ENCODE measurements at regions not wholly inside any gene's neighbourhood (a gene's known extent, or its start where the extent isn't known, plus 50 kb on each side); places are given as distances from the start of the nearest gene placed in this dataset.

DNA sequence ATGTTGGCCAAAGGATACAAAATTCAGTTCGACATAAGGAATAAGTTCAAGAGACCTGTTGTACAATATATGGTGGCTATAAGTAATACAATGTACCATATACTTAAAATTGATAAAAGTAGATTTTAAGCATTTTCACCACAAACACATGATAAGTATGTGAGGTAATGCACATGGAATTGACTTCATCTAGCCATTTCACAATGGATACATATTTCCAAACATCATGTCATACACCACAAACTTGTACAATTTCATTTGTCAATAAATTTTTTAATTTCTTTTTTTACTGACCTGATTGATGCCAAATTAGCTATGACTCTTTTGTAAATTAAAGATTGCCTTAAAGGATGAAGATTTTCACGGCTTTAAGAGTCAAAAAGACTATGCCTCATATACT is 103.1 kb upstream of the VCX2 start:
- H3K36me3 ChIP-seq (ENCODE audit: control insufficient read depth, insufficient read depth, low read length) = no peaks in the 10 kb centered on the region
- no peaks in the 10 kb centered on the region for H3K4me1 ChIP-seq (ENCODE audit: control insufficient read depth, insufficient read depth, low read length)
- no peak for DNase-seq
- WGBS (ENCODE audit: insufficient coverage) = no CpG with 5 or more reads among the region's 2 CpGs
- H3K27me3 ChIP-seq (ENCODE audit: control insufficient read depth, insufficient read depth, low read length) = peaks cover 3% of the 10 kb centered on the region
- peaks cover 2% of the 10 kb centered on the region for H3K9me3 ChIP-seq (replicated peaks; ENCODE audit: control insufficient read depth, low read depth, low read length)
- H3K27ac ChIP-seq (ENCODE audit: low read length) = no peak overlapping the region
- H3K4me3 ChIP-seq (ENCODE audit: low read length) = no peak overlapping the region

DNA sequence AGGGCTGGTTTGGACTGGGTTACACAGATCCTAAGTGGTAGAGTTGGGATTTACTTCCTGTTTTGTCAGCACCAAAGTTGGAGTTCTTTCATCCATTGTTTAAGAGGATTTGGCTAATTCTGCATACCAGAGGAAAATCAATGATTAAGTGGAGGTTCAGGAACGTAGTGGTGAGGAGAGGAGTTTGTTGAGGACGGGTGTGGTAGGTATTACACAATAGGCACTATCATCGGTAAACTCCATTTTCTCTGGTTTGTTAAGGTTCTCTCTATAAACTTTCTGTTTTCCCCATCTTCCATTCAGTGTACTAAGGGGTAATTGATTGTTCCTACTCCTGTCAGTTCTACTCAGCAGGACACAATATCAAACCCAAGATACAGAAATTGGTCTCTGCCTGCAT is 107.5 kb upstream of the VCX2 start:
- Histone ChIP-seq H3K27ac (ENCODE audit: low read length) (no peak overlapping the region), H3K27me3 (ENCODE audit: control insufficient read depth, insufficient read depth, low read length) (peaks cover 3% of the 10 kb centered on the region), H3K4me1 (ENCODE audit: control insufficient read depth, insufficient read depth, low read length) (no peaks in the 10 kb centered on the region), H3K9me3 (replicated peaks; ENCODE audit: control insufficient read depth, low read depth, low read length) (peaks cover 2% of the 10 kb centered on the region), H3K4me3 (ENCODE audit: low read length) (no peak overlapping the region), H3K36me3 (ENCODE audit: control insufficient read depth, insufficient read depth, low read length) (no peaks in the 10 kb centered on the region)
- WGBS (ENCODE audit: insufficient coverage) = no CpG with 5 or more reads among the region's 3 CpGs
- DNase-seq = no peak

DNA sequence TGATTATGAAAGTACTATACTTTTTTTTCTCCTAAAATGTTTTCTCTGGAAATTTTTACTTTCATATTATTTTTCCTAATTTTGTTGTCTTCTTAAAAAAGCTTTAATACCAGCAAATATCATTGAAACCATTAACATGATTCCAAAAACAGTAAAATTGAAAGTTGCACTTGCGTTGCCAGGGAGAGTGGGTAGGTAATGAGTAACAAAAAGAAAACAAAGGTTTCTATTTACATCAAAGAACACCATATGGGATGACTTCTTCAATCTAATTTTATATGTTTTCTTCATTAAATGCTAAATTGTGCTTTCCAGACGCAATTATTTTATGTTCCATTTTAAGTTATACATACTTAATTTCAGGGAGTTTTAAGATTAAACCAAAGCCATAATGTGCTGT is 108.3 kb upstream of the VCX2 start:
- Histone ChIP-seq H3K36me3 (ENCODE audit: control insufficient read depth, insufficient read depth, low read length) (no peaks in the 10 kb centered on the region), H3K27me3 (ENCODE audit: control insufficient read depth, insufficient read depth, low read length) (peaks cover 3% of the 10 kb centered on the region), H3K4me1 (ENCODE audit: control insufficient read depth, insufficient read depth, low read length) (no peaks in the 10 kb centered on the region), H3K4me3 (ENCODE audit: low read length) (no peak overlapping the region), H3K9me3 (replicated peaks; ENCODE audit: control insufficient read depth, low read depth, low read length) (peaks cover 2% of the 10 kb centered on the region), H3K27ac (ENCODE audit: low read length) (no peak overlapping the region)
- no CpG with 5 or more reads among the region's 2 CpGs for WGBS (ENCODE audit: insufficient coverage)
- DNase-seq = no peak

DNA sequence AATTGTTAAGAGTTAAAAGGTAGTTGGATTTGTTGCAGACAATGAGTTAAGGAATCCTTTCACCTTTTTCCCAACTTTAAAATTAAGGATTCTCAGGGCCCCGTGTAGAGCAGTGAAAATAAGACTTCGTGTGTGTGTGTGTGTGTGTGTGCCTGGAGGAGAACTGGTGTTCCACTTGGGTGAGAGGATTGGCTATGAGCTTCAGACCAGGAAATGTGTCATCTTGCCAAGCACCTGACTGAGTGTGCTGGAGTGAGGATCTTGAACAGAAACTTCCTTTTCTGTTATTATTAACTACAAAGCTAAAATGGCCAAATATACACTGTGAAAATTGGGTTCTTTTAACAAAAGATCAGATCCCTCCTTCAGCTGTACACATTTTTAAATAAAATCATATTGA is 113.1 kb upstream of the VCX2 start:
- H3K4me1 ChIP-seq (ENCODE audit: control insufficient read depth, insufficient read depth, low read length) = no peaks in the 10 kb centered on the region
- no peaks in the 10 kb centered on the region for H3K27me3 ChIP-seq (ENCODE audit: control insufficient read depth, insufficient read depth, low read length)
- H3K27ac ChIP-seq (ENCODE audit: low read length) = no peak overlapping the region
- H3K36me3 ChIP-seq (ENCODE audit: control insufficient read depth, insufficient read depth, low read length) = no peaks in the 10 kb centered on the region
- DNase-seq = no peak
- H3K4me3 ChIP-seq (ENCODE audit: low read length) = no peak overlapping the region
- no CpG with 5 or more reads among the region's 2 CpGs for WGBS (ENCODE audit: insufficient coverage)
- no peaks in the 10 kb centered on the region for H3K9me3 ChIP-seq (replicated peaks; ENCODE audit: control insufficient read depth, low read depth, low read length)

DNA sequence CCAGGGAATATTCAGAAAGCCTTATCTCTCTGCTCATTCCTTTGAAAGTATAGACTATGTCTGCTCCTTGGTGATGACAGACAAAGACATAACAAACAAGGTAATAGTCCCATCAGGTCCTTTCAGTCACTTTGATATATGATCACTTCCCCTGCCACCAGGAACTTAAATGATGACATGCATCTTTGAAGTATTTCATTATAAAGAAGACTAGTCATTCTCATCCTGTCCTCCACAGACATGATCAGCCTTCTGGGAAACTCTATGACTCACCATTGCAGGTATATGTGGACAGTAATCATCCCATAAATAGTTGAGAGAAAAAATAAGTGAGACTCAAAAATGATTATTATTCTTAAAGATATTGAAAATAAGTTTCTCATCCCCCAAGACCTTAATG is 117.5 kb upstream of the VCX2 start:
- Histone ChIP-seq H3K9me3 (replicated peaks; ENCODE audit: control insufficient read depth, low read depth, low read length) (no peaks in the 10 kb centered on the region), H3K4me1 (ENCODE audit: control insufficient read depth, insufficient read depth, low read length) (no peaks in the 10 kb centered on the region), H3K36me3 (ENCODE audit: control insufficient read depth, insufficient read depth, low read length) (no peaks in the 10 kb centered on the region), H3K27ac (ENCODE audit: low read length) (no peak overlapping the region), H3K27me3 (ENCODE audit: control insufficient read depth, insufficient read depth, low read length) (no peaks in the 10 kb centered on the region), H3K4me3 (ENCODE audit: low read length) (no peak overlapping the region)
- no peak for DNase-seq

DNA sequence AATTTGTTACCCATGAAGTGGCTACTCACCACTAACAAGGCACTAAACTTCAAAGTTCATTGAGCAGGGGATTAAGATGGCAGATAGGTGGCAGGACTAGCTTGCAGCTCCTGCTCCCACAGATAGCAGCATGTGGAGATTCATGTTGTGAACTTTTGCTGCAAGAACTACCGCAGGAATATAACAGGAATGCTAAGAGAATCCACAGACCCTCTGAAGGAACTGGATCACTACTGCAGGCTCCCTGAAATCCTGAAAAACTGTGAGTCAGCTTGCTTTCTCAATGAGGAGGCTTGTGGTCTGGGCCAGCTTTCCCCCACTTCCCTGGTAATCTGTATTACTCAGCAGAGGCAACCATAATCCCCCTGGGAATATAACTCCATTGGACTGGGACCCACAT is 118.5 kb upstream of the VCX2 start:
- no peak for DNase-seq
- H3K27ac ChIP-seq (ENCODE audit: low read length) = no peak overlapping the region

DNA sequence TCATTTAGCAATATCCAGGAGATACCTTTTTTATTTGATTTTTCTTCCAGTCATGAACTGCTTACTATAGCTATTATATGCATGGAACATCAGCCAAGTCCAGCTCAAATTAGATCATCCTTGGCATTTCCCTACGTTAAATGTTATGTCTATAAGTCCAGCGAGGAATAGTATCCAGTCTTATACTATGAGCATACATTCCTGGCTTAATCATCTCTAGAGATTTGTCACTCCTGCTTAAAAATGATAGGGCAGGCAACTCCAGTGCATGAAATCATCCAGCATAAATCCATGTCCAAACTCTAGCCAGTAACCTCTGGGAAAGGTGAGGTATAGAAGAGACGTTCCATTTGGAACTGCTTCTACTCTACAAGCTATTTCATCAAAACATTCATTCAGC is 126.7 kb upstream of the VCX2 start:
- H3K27ac ChIP-seq (ENCODE audit: low read length) = no peak overlapping the region
- no peak overlapping the region for H3K4me3 ChIP-seq (ENCODE audit: low read length)
- WGBS (ENCODE audit: insufficient coverage) = no CpG with 5 or more reads among the region's 3 CpGs
- no peaks in the 10 kb centered on the region for H3K36me3 ChIP-seq (ENCODE audit: control insufficient read depth, insufficient read depth, low read length)
- no peaks in the 10 kb centered on the region for H3K9me3 ChIP-seq (replicated peaks; ENCODE audit: control insufficient read depth, low read depth, low read length)
- no peaks in the 10 kb centered on the region for H3K4me1 ChIP-seq (ENCODE audit: control insufficient read depth, insufficient read depth, low read length)
- DNase-seq = peak; percentile 78
- peaks cover 2% of the 10 kb centered on the region for H3K27me3 ChIP-seq (ENCODE audit: control insufficient read depth, insufficient read depth, low read length)

More for the DNA sequence above, 118.5 kb upstream of the VCX2 start:
- H3K4me3 ChIP-seq (ENCODE audit: low read length) = no peak overlapping the region
- H3K27me3 ChIP-seq (ENCODE audit: control insufficient read depth, insufficient read depth, low read length) = no peaks in the 10 kb centered on the region
- no peaks in the 10 kb centered on the region for H3K9me3 ChIP-seq (replicated peaks; ENCODE audit: control insufficient read depth, low read depth, low read length)
- WGBS (ENCODE audit: insufficient coverage) = 86% methylated on average over 1 of the region's 1 CpG
- H3K36me3 ChIP-seq (ENCODE audit: control insufficient read depth, insufficient read depth, low read length) = no peaks in the 10 kb centered on the region
- H3K4me1 ChIP-seq (ENCODE audit: control insufficient read depth, insufficient read depth, low read length) = no peaks in the 10 kb centered on the region

DNA sequence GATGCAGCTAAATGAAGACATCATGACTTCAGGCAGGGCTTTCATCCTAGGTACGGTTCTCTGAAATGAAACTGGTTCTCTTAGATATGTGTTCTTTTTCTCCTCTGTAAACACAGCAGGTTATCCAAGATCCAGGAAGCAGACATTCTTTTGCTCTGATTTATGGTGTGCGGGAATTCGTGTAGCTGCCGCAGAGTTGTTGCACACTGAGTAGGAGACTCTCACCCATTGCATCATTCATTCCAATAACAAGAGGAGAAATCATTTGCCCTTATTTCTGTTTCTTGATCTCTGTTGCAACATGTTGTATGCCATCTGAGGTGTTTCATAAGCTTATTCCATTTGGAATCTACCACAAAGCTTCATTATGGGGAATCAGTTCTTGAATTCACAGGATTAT is 133.6 kb upstream of the VCX2 start:
- Histone ChIP-seq H3K27ac (ENCODE audit: low read length) (no peak overlapping the region), H3K27me3 (ENCODE audit: control insufficient read depth, insufficient read depth, low read length) (no peaks in the 10 kb centered on the region), H3K4me3 (ENCODE audit: low read length) (no peak overlapping the region), H3K36me3 (ENCODE audit: control insufficient read depth, insufficient read depth, low read length) (no peaks in the 10 kb centered on the region), H3K4me1 (ENCODE audit: control insufficient read depth, insufficient read depth, low read length) (no peaks in the 10 kb centered on the region), H3K9me3 (replicated peaks; ENCODE audit: control insufficient read depth, low read depth, low read length) (no peaks in the 10 kb centered on the region)
- no CpG with 5 or more reads among the region's 4 CpGs for WGBS (ENCODE audit: insufficient coverage)
- DNase-seq = no peak

DNA sequence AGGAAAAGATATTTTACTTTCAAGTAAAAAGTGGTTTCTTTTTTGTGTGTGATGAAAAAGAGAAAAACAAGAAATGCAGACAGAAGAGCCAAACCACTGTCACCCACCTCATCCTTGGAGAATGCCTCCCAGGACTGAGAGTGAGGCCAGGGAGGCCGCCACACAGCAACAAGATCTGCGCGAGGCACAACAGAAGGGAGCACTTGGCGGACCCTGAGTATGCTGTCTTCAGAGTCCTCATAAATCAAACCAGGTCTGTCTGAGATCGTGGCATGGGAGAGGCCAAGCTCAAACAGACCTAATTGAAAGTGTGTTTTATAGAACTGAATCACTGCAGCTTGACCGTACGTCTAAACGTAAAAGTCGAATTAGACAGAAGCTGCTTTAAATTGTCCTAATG is 134.3 kb upstream of the VCX2 start:
- WGBS (ENCODE audit: insufficient coverage) = 62% methylated on average over 8 of the region's 9 CpGs
- no peak overlapping the region for H3K27ac ChIP-seq (ENCODE audit: low read length)
- no peaks in the 10 kb centered on the region for H3K9me3 ChIP-seq (replicated peaks; ENCODE audit: control insufficient read depth, low read depth, low read length)
- DNase-seq = no peak
- no peaks in the 10 kb centered on the region for H3K4me1 ChIP-seq (ENCODE audit: control insufficient read depth, insufficient read depth, low read length)
- no peaks in the 10 kb centered on the region for H3K27me3 ChIP-seq (ENCODE audit: control insufficient read depth, insufficient read depth, low read length)
- H3K36me3 ChIP-seq (ENCODE audit: control insufficient read depth, insufficient read depth, low read length) = no peaks in the 10 kb centered on the region
- no peak overlapping the region for H3K4me3 ChIP-seq (ENCODE audit: low read length)

DNA sequence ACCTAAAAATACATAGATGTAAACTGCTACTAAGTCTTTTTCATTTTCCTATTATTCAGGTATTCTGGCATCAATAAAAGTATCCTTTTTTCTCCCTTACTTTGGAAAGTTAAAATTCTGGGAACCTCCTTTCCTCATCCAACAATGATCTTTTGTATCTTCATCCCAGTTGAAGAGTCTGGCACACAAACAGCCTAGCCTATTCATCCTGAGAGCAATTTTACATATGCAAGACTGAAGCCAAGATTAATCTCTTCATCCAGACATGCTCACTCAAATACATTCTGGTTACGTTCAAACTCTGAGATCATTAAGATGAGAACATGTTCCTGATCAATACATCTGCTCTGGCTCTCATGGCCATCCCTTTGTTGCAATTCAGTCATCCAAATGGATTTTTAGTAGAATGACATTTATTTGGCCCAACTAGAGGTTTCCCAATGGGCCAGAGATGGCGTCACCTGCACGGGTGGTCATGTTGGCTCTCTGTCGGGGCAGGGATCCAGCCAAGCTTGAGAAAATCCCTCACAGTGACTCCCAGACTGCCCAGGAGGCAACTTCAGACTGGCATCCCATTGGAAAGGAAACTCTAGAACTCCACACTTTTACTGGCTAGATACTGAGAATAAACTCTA is 135.3 kb upstream of the VCX2 start:
- Histone ChIP-seq H3K4me3 (ENCODE audit: low read length) (no peak overlapping the region), H3K27ac (ENCODE audit: low read length) (no peak overlapping the region), H3K9me3 (replicated peaks; ENCODE audit: control insufficient read depth, low read depth, low read length) (no peaks in the 10 kb centered on the region), H3K4me1 (ENCODE audit: control insufficient read depth, insufficient read depth, low read length) (no peaks in the 10 kb centered on the region), H3K36me3 (ENCODE audit: control insufficient read depth, insufficient read depth, low read length) (no peaks in the 10 kb centered on the region), H3K27me3 (ENCODE audit: control insufficient read depth, insufficient read depth, low read length) (no peaks in the 10 kb centered on the region)
- DNase-seq = peak; percentile 49
- 79% methylated on average over 3 of the region's 4 CpGs for WGBS (ENCODE audit: insufficient coverage)

DNA sequence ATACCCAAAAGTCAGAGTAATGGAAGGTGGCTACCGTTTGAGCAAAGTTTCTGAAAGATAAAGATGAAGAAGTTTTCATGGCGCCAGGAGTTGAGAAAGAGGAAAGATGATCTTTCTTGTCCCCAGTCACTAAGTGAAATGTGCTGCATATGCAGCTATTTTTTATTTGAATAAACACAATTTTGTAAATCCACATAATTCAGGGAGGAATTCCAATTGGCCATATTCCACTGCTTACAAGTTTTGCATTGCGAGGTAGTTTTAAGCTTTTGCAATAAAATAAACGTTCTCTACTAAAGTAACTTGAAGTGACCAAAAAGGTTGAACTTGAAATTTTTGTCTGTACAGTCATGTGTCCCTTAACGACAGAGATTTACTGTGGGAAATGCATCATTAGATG is 139.3 kb upstream of the VCX2 start:
- Histone ChIP-seq H3K9me3 (replicated peaks; ENCODE audit: control insufficient read depth, low read depth, low read length) (no peaks in the 10 kb centered on the region), H3K4me1 (ENCODE audit: control insufficient read depth, insufficient read depth, low read length) (no peaks in the 10 kb centered on the region), H3K27ac (ENCODE audit: low read length) (no peak overlapping the region), H3K4me3 (ENCODE audit: low read length) (no peak overlapping the region), H3K27me3 (ENCODE audit: control insufficient read depth, insufficient read depth, low read length) (no peaks in the 10 kb centered on the region), H3K36me3 (ENCODE audit: control insufficient read depth, insufficient read depth, low read length) (no peaks in the 10 kb centered on the region)
- peak; percentile 82 for DNase-seq
- WGBS (ENCODE audit: insufficient coverage) = 76% methylated on average over 3 of the region's 5 CpGs

All from muscle of leg (tissue), 3 donors.